ENCODE measurements at regions not wholly inside any gene's neighbourhood (a gene's known extent, or its start where the extent isn't known, plus 50 kb on each side); places are given as distances from the start of the nearest gene placed in this dataset.

DNA sequence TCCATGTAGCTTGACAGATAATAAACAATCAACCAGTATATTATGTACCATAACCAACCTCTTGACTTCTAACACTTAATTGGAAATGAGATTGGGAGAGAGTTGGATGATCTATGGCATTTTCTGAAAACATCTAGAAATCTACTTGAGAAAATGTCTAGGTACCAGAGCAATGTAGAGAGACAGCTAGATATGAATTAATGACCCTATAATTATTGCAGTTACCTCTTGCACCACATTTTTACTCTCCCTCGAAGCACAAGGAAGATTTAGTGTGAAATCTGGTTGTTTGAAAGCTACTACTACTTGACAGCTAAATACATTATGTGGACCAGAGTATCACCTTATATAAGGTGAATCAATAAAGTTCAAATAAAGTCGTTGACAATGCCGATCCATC is 1534.4 kb upstream of the IGFBP7 start:
- Histone ChIP-seq H3K4me3 (no peak overlapping the region), H2AFZ (no peak overlapping the region), H3K4me2 (no peak overlapping the region), H3F3A (replicated peaks; ENCODE audit: low read depth) (no peaks in the 10 kb centered on the region), H3K79me2 (replicated peaks; ENCODE audit: insufficient read depth) (no peaks in the 10 kb centered on the region), H4K20me1 (replicated peaks; ENCODE audit: insufficient read depth) (no peaks in the 10 kb centered on the region), H3K27ac (ENCODE audit: low read depth) (no peak overlapping the region), H3K36me3 (ENCODE audit: insufficient read depth) (no peaks in the 10 kb centered on the region), H3K4me1 (ENCODE audit: insufficient read depth) (no peaks in the 10 kb centered on the region), H3K27me3 (ENCODE audit: insufficient read depth) (no peaks in the 10 kb centered on the region), H3K9me2 (ENCODE audit: insufficient read depth) (no peaks in the 10 kb centered on the region)
- Mint-ChIP-seq H3K4me3 (no peak overlapping the region), H3K9me3 (no peaks in the 10 kb centered on the region), H3K27ac (no peak overlapping the region), H3K36me3 (ENCODE audit: low read depth) (no peaks in the 10 kb centered on the region), H3K27me3 (ENCODE audit: insufficient read depth, low read depth, poor library complexity) (peaks cover 2% of the 10 kb centered on the region), H3K4me1 (peaks cover 4% of the 10 kb centered on the region; the same call in 2 of the 3 replicates)
- ATAC-seq (no peak), DNase-seq (ENCODE audit: low spot score) (no peak)
- TF ChIP-seq STAT1 (IDR thresholded peaks at IDR 0.05; ENCODE audit: unreplicated experiment) (no peak), POLR2AphosphoS5 (IDR thresholded peaks at IDR 0.05; ENCODE audit: low read depth) (no peak), ZNF331 (CRISPR knock-in tag; IDR thresholded peaks at IDR 0.05; ENCODE audit: low read depth) (no peak), JUNB (IDR thresholded peaks at IDR 0.05; ENCODE audit: unreplicated experiment) (no peak), ZNF114 (CRISPR knock-in tag; IDR thresholded peaks at IDR 0.05) (no peak), EZH2 (IDR thresholded peaks at IDR 0.05; ENCODE audit: low read depth, unreplicated experiment) (no peak), EZH2phosphoT487 (IDR thresholded peaks at IDR 0.05; ENCODE audit: unreplicated experiment) (no peak), CREB1 (CRISPR knock-in tag; IDR thresholded peaks at IDR 0.05; ENCODE audit: low read depth) (no peak), NANOG (IDR thresholded peaks at IDR 0.05; ENCODE audit: borderline replicate concordance) (no peak)
- TF ChIP-seq, protein P1, sequence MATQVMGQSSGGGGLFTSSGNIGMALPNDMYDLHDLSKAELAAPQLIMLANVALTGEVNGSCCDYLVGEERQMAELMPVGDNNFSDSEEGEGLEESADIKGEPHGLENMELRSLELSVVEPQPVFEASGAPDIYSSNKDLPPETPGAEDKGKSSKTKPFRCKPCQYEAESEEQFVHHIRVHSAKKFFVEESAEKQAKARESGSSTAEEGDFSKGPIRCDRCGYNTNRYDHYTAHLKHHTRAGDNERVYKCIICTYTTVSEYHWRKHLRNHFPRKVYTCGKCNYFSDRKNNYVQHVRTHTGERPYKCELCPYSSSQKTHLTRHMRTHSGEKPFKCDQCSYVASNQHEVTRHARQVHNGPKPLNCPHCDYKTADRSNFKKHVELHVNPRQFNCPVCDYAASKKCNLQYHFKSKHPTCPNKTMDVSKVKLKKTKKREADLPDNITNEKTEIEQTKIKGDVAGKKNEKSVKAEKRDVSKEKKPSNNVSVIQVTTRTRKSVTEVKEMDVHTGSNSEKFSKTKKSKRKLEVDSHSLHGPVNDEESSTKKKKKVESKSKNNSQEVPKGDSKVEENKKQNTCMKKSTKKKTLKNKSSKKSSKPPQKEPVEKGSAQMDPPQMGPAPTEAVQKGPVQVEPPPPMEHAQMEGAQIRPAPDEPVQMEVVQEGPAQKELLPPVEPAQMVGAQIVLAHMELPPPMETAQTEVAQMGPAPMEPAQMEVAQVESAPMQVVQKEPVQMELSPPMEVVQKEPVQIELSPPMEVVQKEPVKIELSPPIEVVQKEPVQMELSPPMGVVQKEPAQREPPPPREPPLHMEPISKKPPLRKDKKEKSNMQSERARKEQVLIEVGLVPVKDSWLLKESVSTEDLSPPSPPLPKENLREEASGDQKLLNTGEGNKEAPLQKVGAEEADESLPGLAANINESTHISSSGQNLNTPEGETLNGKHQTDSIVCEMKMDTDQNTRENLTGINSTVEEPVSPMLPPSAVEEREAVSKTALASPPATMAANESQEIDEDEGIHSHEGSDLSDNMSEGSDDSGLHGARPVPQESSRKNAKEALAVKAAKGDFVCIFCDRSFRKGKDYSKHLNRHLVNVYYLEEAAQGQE (IDR thresholded peaks at IDR 0.05; ENCODE audit: unreplicated experiment) = no peak
- TF ChIP-seq, protein P2, sequence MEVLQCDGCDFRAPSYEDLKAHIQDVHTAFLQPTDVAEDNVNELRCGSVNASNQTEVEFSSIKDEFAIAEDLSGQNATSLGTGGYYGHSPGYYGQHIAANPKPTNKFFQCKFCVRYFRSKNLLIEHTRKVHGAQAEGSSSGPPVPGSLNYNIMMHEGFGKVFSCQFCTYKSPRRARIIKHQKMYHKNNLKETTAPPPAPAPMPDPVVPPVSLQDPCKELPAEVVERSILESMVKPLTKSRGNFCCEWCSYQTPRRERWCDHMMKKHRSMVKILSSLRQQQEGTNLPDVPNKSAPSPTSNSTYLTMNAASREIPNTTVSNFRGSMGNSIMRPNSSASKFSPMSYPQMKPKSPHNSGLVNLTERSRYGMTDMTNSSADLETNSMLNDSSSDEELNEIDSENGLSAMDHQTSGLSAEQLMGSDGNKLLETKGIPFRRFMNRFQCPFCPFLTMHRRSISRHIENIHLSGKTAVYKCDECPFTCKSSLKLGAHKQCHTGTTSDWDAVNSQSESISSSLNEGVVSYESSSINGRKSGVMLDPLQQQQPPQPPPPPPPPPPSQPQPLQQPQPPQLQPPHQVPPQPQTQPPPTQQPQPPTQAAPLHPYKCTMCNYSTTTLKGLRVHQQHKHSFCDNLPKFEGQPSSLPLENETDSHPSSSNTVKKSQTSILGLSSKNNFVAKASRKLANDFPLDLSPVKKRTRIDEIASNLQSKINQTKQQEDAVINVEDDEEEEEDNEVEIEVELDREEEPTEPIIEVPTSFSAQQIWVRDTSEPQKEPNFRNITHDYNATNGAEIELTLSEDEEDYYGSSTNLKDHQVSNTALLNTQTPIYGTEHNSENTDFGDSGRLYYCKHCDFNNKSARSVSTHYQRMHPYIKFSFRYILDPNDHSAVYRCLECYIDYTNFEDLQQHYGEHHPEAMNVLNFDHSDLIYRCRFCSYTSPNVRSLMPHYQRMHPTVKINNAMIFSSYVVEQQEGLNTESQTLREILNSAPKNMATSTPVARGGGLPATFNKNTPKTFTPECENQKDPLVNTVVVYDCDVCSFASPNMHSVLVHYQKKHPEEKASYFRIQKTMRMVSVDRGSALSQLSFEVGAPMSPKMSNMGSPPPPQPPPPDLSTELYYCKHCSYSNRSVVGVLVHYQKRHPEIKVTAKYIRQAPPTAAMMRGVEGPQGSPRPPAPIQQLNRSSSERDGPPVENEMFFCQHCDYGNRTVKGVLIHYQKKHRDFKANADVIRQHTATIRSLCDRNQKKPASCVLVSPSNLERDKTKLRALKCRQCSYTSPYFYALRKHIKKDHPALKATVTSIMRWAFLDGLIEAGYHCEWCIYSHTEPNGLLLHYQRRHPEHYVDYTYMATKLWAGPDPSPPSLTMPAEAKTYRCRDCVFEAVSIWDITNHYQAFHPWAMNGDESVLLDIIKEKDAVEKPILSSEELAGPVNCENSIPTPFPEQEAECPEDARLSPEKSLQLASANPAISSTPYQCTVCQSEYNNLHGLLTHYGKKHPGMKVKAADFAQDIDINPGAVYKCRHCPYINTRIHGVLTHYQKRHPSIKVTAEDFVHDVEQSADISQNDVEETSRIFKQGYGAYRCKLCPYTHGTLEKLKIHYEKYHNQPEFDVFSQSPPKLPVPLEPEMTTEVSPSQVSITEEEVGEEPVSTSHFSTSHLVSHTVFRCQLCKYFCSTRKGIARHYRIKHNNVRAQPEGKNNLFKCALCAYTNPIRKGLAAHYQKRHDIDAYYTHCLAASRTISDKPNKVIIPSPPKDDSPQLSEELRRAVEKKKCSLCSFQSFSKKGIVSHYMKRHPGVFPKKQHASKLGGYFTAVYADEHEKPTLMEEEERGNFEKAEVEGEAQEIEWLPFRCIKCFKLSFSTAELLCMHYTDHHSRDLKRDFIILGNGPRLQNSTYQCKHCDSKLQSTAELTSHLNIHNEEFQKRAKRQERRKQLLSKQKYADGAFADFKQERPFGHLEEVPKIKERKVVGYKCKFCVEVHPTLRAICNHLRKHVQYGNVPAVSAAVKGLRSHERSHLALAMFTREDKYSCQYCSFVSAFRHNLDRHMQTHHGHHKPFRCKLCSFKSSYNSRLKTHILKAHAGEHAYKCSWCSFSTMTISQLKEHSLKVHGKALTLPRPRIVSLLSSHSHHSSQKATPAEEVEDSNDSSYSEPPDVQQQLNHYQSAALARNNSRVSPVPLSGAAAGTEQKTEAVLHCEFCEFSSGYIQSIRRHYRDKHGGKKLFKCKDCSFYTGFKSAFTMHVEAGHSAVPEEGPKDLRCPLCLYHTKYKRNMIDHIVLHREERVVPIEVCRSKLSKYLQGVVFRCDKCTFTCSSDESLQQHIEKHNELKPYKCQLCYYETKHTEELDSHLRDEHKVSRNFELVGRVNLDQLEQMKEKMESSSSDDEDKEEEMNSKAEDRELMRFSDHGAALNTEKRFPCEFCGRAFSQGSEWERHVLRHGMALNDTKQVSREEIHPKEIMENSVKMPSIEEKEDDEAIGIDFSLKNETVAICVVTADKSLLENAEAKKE (CRISPR knock-in tag; IDR thresholded peaks at IDR 0.05) = no peak
- TF ChIP-seq, protein P3, sequence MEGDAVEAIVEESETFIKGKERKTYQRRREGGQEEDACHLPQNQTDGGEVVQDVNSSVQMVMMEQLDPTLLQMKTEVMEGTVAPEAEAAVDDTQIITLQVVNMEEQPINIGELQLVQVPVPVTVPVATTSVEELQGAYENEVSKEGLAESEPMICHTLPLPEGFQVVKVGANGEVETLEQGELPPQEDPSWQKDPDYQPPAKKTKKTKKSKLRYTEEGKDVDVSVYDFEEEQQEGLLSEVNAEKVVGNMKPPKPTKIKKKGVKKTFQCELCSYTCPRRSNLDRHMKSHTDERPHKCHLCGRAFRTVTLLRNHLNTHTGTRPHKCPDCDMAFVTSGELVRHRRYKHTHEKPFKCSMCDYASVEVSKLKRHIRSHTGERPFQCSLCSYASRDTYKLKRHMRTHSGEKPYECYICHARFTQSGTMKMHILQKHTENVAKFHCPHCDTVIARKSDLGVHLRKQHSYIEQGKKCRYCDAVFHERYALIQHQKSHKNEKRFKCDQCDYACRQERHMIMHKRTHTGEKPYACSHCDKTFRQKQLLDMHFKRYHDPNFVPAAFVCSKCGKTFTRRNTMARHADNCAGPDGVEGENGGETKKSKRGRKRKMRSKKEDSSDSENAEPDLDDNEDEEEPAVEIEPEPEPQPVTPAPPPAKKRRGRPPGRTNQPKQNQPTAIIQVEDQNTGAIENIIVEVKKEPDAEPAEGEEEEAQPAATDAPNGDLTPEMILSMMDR (conservative IDR thresholded peaks at IDR 0.05; ENCODE audit: low read depth in 2 of 2) = no peak

All from GM23338 (cell line).